GM12892 (cell line): ENCODE measurements at regions not wholly inside any gene's neighbourhood (a gene's known extent, or its start where the extent isn't known, plus 50 kb on each side); places are given as distances from the start of the nearest gene placed in this dataset.

Source experiments
- DNase-seq: peaks from one replicate; pipeline ENCODE4 v3.0.0; 2011; ENCODE audit not compliant: insufficient read length
- FAIRE-seq: peaks from 2 replicates; lab custom pipeline; 2011; peaks lifted over from hg19 to GRCh38; lab: Jason Lieb, UNC
- POLR2A ChIP-seq: IDR thresholded peaks from 2 replicates; pipeline ENCODE4 v1.6.1; 2011; ENCODE audit warnings: low read depth, low read length, control low read depth
- POLR2AphosphoS5 ChIP-seq: IDR thresholded peaks from 2 replicates; pipeline ENCODE4 v1.6.1; 2011; ENCODE audit warnings: low read depth, low read length, control low read depth
- TAF1 ChIP-seq: IDR thresholded peaks from 2 replicates; pipeline ENCODE4 v1.6.1; 2011; ENCODE audit warnings: low read depth, mild to moderate bottlenecking, control low read depth, low read length, borderline replicate concordance

GRCh38 chr9:12133416-12133815, 559.8 kb upstream of the TYRP1 start:
- DNase-seq (no peak), FAIRE-seq (no peak)
- TF ChIP-seq POLR2A (no peak), TAF1 (no peak), POLR2AphosphoS5 (no peak)

- TF ChIP-seq TAF1: no peak
- no peak for TF ChIP-seq POLR2AphosphoS5
- TF ChIP-seq POLR2A: no peak
- FAIRE-seq (no peak), DNase-seq (no peak)
Observed at GRCh38 chr9:12141422-12141821, 551.8 kb upstream of the TYRP1 start.

- TF ChIP-seq TAF1 (no peak), POLR2AphosphoS5 (no peak), POLR2A (no peak)
- no peak for FAIRE-seq
Observed at GRCh38 chr9:12155401-12156134, 537.6 kb upstream of the TYRP1 start.

GRCh38 chr9:12162181-12162815, 530.9 kb upstream of the TYRP1 start:
- no peak for DNase-seq
- no peak for FAIRE-seq
- TF ChIP-seq POLR2AphosphoS5 (no peak), POLR2A (no peak), TAF1 (no peak)

More at GRCh38 chr9:12155401-12156134, 537.6 kb upstream of the TYRP1 start:
- DNase-seq: no peak

GRCh38 chr9:12163723-12164458, 529.3 kb upstream of the TYRP1 start:
- no peak for FAIRE-seq
- no peak for TF ChIP-seq TAF1
- DNase-seq: no peak

GRCh38 chr9:12166518-12166917, 526.7 kb upstream of the TYRP1 start:
- no peak for DNase-seq
- TF ChIP-seq TAF1 (no peak), POLR2AphosphoS5 (no peak), POLR2A (no peak)

GRCh38 chr9:12170456-12170855, 522.7 kb upstream of the TYRP1 start:
- FAIRE-seq (no peak), DNase-seq (no peak)
- no peak for TF ChIP-seq POLR2A
- no peak for TF ChIP-seq POLR2AphosphoS5
- TF ChIP-seq TAF1: no peak

More at GRCh38 chr9:12166518-12166917, 526.7 kb upstream of the TYRP1 start:
- FAIRE-seq: no peak

GRCh38 chr9:12178634-12179033, 514.6 kb upstream of the TYRP1 start:
- TF ChIP-seq TAF1 (no peak), POLR2AphosphoS5 (no peak), POLR2A (no peak)
- no peak for DNase-seq
- FAIRE-seq: no peak

GRCh38 chr9:12182806-12183205, 510.4 kb upstream of the TYRP1 start:
- TF ChIP-seq POLR2A (no peak), POLR2AphosphoS5 (no peak), TAF1 (no peak)
- no peak for DNase-seq
- FAIRE-seq: no peak

GRCh38 chr9:12183321-12183720, 509.9 kb upstream of the TYRP1 start:
- TF ChIP-seq TAF1: no peak
- no peak for TF ChIP-seq POLR2A
- TF ChIP-seq POLR2AphosphoS5: no peak
- FAIRE-seq (no peak), DNase-seq (no peak)

GRCh38 chr9:12185856-12186255, 507.3 kb upstream of the TYRP1 start:
- DNase-seq (no peak), FAIRE-seq (no peak)
- no peak for TF ChIP-seq POLR2A
- TF ChIP-seq POLR2AphosphoS5: no peak
- TF ChIP-seq TAF1: no peak
